Astrocyte (in vitro differentiated cells and primary cell): ENCODE measurements at regions not wholly inside any gene's neighbourhood (a gene's known extent, or its start where the extent isn't known, plus 50 kb on each side); places are given as distances from the start of the nearest gene placed in this dataset.

Experiments used
- DNase-seq: peaks from one replicate; pipeline ENCODE4 v3.0.0-alpha.2; 2010; ENCODE audit warnings: low read depth
- FAIRE-seq: peaks from 2 replicates; lab custom pipeline; 2011; peaks lifted over from hg19 to GRCh38; lab: Jason Lieb, UNC
- H2AFZ ChIP-seq: 2 replicates; pipeline ENCODE4 v1.6.0; 2012; ENCODE audit warnings: low read depth, low read length, inconsistent platforms
- H3K27ac ChIP-seq: 2 replicates; pipeline ENCODE4 v1.5.1; 2011; ENCODE audit warnings: low read depth, low read length, inconsistent platforms
- H3K27me3 ChIP-seq: 2 replicates; pipeline ENCODE4 v1.6.0; 2011; ENCODE audit warnings: low read length, inconsistent platforms; ENCODE audit not compliant: insufficient read depth
- H3K36me3 ChIP-seq: 2 replicates; pipeline ENCODE4 v1.5.1; 2011; ENCODE audit warnings: low read length, inconsistent platforms; ENCODE audit not compliant: insufficient read depth
- H3K4me1 ChIP-seq: 2 replicates; pipeline ENCODE4 v1.5.1; 2011; ENCODE audit warnings: low read length, inconsistent platforms; ENCODE audit not compliant: insufficient read depth
- H3K4me2 ChIP-seq: 2 replicates; pipeline ENCODE4 v1.6.0; 2012; ENCODE audit warnings: low read length, inconsistent platforms
- H3K4me3 ChIP-seq: 2 replicates; pipeline ENCODE4 v1.5.1; 2011; ENCODE audit warnings: low read depth, mild to moderate bottlenecking, low read length, inconsistent platforms; ENCODE audit not compliant: insufficient read depth
- H3K79me2 ChIP-seq: 2 replicates; pipeline ENCODE4 v1.6.0; 2012; ENCODE audit warnings: mild to moderate bottlenecking, low read length, inconsistent platforms; ENCODE audit not compliant: insufficient read depth
- H3K9ac ChIP-seq: 2 replicates; pipeline ENCODE4 v1.6.0; 2012; ENCODE audit warnings: mild to moderate bottlenecking, low read length, inconsistent platforms
- H3K9me3 ChIP-seq: 2 replicates; pipeline ENCODE4 v1.5.1; 2012; ENCODE audit warnings: low read depth, mild to moderate bottlenecking, low read length, inconsistent platforms; ENCODE audit not compliant: insufficient read depth
- H4K20me1 ChIP-seq: 2 replicates; pipeline ENCODE4 v1.6.0; 2012; ENCODE audit warnings: low read length, inconsistent platforms; ENCODE audit not compliant: insufficient read depth
- H3K27ac Mint-ChIP-seq: one replicate; pipeline ENCODE4 v1.8.0; 2021; ENCODE audit warnings: mild to moderate bottlenecking, mixed read lengths; ENCODE audit not compliant: unreplicated experiment
- H3K27me3 Mint-ChIP-seq: one replicate; pipeline ENCODE4 v1.8.0; 2021; ENCODE audit warnings: low read depth, mixed read lengths; ENCODE audit not compliant: unreplicated experiment
- H3K36me3 Mint-ChIP-seq: one replicate; pipeline ENCODE4 v1.8.0; 2021; ENCODE audit warnings: low read depth, mixed read lengths; ENCODE audit not compliant: unreplicated experiment
- H3K4me1 Mint-ChIP-seq: one replicate; pipeline ENCODE4 v1.8.0; 2021; ENCODE audit warnings: low read depth, mixed read lengths; ENCODE audit not compliant: unreplicated experiment
- H3K4me3 Mint-ChIP-seq: one replicate; pipeline ENCODE4 v1.8.0; 2021; ENCODE audit warnings: mild to moderate bottlenecking, moderate library complexity, mixed read lengths; ENCODE audit not compliant: unreplicated experiment
- H3K9me3 Mint-ChIP-seq: one replicate; pipeline ENCODE4 v1.8.0; 2021; ENCODE audit warnings: mild to moderate bottlenecking, mixed read lengths; ENCODE audit not compliant: unreplicated experiment
- EZH2 ChIP-seq: IDR thresholded peaks from 2 replicates; pipeline ENCODE4 v1.6.1; 2012; ENCODE audit warnings: mild to moderate bottlenecking, low read length, inconsistent platforms; ENCODE audit not compliant: insufficient read depth
- TF ChIP-seq, protein P1 (sequence below): IDR thresholded peaks from 2 replicates; pipeline ENCODE4 v1.5.1; 2011; ENCODE audit warnings: low read depth, mild to moderate bottlenecking, inconsistent platforms, low read length, moderate library complexity; ENCODE audit not compliant: insufficient read depth

DNA sequence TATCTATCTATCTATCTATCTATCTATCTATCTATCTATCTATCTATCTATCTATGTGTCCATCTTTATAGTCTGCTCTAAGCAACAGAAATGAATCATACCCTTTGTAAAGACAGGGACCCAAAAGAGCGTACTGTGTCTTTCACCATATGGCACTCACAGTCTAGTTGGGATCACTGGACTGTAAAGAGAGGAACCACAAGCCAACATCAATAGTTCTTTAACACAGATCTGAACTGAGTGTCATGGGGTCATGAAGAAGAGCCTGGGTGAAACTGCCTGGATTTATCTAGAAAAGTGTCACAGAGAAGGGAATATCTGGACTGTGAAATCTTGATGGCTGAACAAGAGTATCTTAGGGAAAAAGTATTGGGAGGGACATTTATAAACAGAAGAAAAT lies 619.1 kb upstream of the SOX9 start:
- H3K4me1 Mint-ChIP-seq, result peaks cover 5% of the 10 kb centered on the region
- Histone ChIP-seq H4K20me1 (no peaks in the 10 kb centered on the region), H3K9ac (no peak overlapping the region), H2AFZ (no peak overlapping the region), H3K36me3 (no peaks in the 10 kb centered on the region), H3K4me2 (no peak overlapping the region), H3K27me3 (no peaks in the 10 kb centered on the region), H3K27ac (no peak overlapping the region), H3K9me3 (no peaks in the 10 kb centered on the region), H3K4me3 (no peak overlapping the region), H3K4me1 (peaks cover 6% of the 10 kb centered on the region), H3K79me2 (no peaks in the 10 kb centered on the region)
- H3K9me3 Mint-ChIP-seq, result peaks cover 2% of the 10 kb centered on the region
- H3K27me3 Mint-ChIP-seq, result no peaks in the 10 kb centered on the region
- no peaks in the 10 kb centered on the region for H3K36me3 Mint-ChIP-seq
- no peak overlapping the region for H3K27ac Mint-ChIP-seq
- no peak for DNase-seq
- FAIRE-seq, result no peak
- no peak for TF ChIP-seq EZH2
- TF ChIP-seq, protein P1, sequence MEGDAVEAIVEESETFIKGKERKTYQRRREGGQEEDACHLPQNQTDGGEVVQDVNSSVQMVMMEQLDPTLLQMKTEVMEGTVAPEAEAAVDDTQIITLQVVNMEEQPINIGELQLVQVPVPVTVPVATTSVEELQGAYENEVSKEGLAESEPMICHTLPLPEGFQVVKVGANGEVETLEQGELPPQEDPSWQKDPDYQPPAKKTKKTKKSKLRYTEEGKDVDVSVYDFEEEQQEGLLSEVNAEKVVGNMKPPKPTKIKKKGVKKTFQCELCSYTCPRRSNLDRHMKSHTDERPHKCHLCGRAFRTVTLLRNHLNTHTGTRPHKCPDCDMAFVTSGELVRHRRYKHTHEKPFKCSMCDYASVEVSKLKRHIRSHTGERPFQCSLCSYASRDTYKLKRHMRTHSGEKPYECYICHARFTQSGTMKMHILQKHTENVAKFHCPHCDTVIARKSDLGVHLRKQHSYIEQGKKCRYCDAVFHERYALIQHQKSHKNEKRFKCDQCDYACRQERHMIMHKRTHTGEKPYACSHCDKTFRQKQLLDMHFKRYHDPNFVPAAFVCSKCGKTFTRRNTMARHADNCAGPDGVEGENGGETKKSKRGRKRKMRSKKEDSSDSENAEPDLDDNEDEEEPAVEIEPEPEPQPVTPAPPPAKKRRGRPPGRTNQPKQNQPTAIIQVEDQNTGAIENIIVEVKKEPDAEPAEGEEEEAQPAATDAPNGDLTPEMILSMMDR, result no peak
- no peak overlapping the region for H3K4me3 Mint-ChIP-seq

DNA sequence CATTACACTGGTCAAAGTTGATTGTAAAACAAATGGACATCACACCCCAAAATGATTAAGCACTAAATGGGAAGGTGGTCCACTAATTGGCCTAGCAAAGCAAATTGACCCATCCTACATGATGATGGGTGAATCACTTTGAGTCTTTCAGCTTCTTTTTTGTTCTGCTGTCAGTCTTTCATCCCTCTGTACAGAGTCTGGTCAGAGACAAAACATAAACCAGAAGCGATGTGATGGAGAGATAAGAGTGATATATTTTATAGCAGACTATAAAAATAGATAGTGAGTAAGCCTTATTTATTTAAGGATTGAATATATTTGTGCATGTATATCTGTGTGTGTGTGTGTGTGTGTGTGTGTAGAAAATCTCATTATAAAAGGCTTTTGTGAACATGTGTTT lies 618.4 kb upstream of the SOX9 start:
- peaks cover 6% of the 10 kb centered on the region for H3K4me1 ChIP-seq
- H3K27me3 ChIP-seq, result no peaks in the 10 kb centered on the region
- peaks cover 2% of the 10 kb centered on the region for H3K9me3 Mint-ChIP-seq
- no peaks in the 10 kb centered on the region for H3K36me3 ChIP-seq
- H3K9ac ChIP-seq, result no peak overlapping the region
- H3K9me3 ChIP-seq, result no peaks in the 10 kb centered on the region
- H3K4me3 ChIP-seq, result no peak overlapping the region
- no peak overlapping the region for H3K4me3 Mint-ChIP-seq
- FAIRE-seq (no peak), DNase-seq (peak; percentile 66)
- no peaks in the 10 kb centered on the region for H3K36me3 Mint-ChIP-seq
- TF ChIP-seq, protein P1, result no peak
- no peak for TF ChIP-seq EZH2
- H3K4me2 ChIP-seq, result no peak overlapping the region
- H3K27ac ChIP-seq, result no peak overlapping the region
- H3K27me3 Mint-ChIP-seq, result no peaks in the 10 kb centered on the region
- no peak overlapping the region for H3K27ac Mint-ChIP-seq
- H3K4me1 Mint-ChIP-seq, result peaks cover 5% of the 10 kb centered on the region
- H4K20me1 ChIP-seq, result no peaks in the 10 kb centered on the region
- no peaks in the 10 kb centered on the region for H3K79me2 ChIP-seq
- no peak overlapping the region for H2AFZ ChIP-seq

DNA sequence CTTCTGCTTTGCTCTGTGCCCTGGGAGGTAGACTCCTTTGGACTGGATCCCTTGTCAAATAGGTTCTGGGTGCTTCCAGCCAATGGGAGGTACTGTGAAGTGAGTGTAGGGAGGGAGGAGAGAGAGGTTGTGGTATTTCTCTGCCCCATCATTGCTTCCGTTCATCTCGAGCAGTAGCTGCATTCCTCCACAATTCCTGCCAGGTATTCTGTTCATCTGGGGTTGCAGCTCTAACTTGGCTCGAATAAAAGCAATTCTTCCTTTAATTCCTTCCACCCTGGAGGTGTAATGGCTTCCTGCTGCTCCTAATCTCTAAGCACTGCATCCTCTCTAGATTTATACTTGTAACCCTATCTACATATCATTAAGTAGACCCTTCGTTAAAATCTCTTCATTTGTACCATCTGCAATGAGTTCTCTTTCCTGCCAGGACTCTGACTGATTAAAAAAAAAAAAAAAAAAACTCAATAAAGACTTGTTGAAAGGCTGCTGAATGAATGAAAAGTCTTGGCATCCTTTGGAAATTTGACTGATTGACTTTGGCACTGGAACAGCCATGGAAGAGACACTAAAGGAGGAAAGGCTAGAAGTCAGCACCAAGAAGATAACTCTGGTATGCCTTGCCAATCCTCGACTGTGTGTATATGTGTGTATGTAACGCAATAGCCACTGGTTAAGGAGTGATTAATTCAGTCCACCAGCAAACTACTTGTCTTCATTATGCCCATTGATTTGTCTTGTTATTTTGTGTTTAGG lies 616.9 kb upstream of the SOX9 start:
- H3K36me3 ChIP-seq, result no peaks in the 10 kb centered on the region
- Mint-ChIP-seq H3K27me3 (no peaks in the 10 kb centered on the region), H3K27ac (no peak overlapping the region), H3K36me3 (no peaks in the 10 kb centered on the region), H3K4me3 (no peak overlapping the region), H3K9me3 (peaks cover 2% of the 10 kb centered on the region), H3K4me1 (peaks cover 5% of the 10 kb centered on the region)
- H4K20me1 ChIP-seq, result no peaks in the 10 kb centered on the region
- H3K9me3 ChIP-seq, result no peaks in the 10 kb centered on the region
- FAIRE-seq (no peak), DNase-seq (peak; percentile 72)
- no peak overlapping the region for H3K9ac ChIP-seq
- no peak overlapping the region for H3K27ac ChIP-seq
- TF ChIP-seq, protein P1, result no peak
- H3K27me3 ChIP-seq, result no peaks in the 10 kb centered on the region
- no peaks in the 10 kb centered on the region for H3K79me2 ChIP-seq
- peaks cover 6% of the 10 kb centered on the region for H3K4me1 ChIP-seq
- H3K4me3 ChIP-seq, result no peak overlapping the region
- H3K4me2 ChIP-seq, result no peak overlapping the region
- no peak overlapping the region for H2AFZ ChIP-seq
